GM18519 (cell line): ENCODE measurements at regions not wholly inside any gene's neighbourhood (a gene's known extent, or its start where the extent isn't known, plus 50 kb on each side); places are given as distances from the start of the nearest gene placed in this dataset.
"Not testable (repeated sequence)": the region's sequence is repeated elsewhere in the genome, so short reads cannot be mapped to it uniquely, and the experiment has no call there.

Experiments used
- ATAC-seq: cut with Tn5 transposase; IDR thresholded peaks from one replicate; pipeline ENCODE4 v1.9.1; 2021; ENCODE audit warnings: mild to moderate bottlenecking, moderate library complexity; ENCODE audit not compliant: unreplicated experiment, low FRiP score

DNA sequence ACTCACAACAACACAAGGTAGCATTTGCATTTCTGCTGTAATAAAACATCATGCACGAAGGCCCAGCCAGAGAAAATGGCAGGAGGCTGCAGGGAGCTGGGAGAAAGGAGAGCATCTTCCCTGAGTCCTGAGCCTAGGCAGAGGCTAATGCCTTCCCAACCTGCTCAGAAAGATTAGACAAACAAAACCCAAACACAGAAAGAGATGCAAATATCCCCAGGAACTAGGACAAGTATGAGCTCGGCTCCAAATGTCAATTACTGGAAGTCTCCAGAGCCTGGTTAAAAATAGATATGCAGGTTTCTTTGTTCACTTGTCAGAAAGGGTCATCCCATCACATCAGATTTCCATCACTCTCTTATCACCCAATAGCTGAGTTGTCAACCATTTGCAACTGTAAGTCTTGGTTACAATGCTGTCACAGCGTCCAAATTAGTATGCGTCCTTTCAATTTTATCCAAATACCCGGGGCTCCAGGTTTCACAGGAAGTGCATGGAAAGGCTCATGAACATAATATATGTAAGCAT is 316.5 kb upstream of the CELF2 start:
- no peak for ATAC-seq

DNA sequence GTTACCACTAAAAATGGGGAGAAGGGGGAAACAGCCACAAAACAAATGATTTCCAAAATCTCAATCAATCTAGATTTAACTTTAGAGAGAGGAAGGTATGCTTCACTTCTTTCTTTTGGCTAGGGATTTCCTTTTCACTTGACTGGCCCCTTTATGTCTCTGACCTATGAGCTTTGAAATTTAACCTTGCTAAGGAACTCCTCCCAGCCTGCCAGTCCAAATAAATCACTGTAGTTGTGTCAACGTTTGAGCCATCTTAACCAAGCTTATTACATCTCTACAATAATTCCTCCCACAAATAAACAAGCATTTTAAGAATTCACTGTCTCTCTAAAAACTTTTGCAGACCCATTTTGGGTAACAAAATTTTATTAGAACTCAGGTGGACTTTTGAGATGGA is 315.5 kb upstream of the CELF2 start:
- ATAC-seq = no peak

GRCh38 chr10:10703382-10703781 is 314.3 kb upstream of the CELF2 start:
- ATAC-seq = no peak

DNA sequence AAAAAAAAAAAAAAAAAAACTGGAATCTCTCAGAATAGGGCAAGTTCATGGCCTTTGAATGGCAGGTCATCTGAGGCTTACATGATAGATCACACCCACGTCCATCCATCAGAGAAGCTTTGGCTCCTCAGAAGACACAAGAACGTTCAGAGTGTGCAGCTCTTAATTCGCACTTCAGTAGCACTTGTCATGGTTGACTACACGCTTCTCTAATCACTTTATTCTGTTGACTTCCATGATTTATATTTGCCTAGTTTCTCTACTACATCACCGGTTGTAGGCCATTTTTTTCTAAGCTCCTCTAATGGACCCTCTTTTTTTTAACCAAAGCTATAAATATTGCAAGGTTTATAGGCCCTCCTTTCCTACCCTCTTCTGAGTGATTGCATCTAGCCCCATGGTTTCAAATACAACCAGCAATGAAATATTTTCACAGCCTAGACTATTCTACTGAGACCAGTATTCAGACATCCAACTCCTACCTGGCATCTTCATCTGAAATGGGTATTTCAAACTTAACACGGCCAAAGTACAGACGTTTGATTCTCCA is 305.4 kb upstream of the CELF2 start:
- ATAC-seq = no peak

DNA sequence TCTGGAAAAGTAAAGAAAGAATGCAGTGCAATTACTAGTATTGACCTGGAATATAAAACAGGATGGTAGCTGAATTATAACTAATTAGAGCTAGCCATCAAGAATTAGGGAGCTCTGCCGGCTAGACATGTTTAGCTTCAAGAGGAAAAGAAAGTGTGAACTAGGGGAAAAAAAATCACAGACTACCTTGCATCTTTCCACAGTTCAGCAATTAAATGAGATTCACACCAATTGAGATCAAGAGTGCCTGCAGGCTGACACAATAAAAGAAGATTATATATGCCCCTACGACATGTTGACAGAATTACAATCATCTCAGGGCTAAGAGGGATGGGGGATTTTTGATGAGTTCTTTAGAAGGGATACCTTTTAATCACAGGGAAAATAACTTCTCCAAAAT is 303.3 kb upstream of the CELF2 start:
- no peak for ATAC-seq

- ATAC-seq = no peak
Observed at GRCh38 chr10:10716972-10717371, 300.7 kb upstream of the CELF2 start.

DNA sequence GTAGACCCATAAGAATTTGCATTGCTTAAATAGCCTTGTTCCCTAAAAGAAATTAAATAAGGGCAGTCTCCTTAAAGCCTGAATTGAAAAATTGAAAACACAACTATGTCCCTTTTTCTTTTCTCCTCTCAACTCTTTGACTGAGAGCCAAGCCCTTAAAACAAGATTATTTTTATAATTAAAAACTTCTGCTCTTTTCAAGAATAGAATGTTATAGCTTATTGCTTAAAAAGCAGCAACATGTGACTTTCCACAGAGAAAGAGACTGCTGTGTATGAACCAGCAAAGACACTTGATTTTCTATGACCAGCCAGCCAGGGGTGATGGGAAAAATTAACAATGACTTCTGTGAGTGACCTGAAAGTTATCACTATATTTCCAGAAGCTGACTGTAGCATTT is 295.2 kb upstream of the CELF2 start:
- no peak for ATAC-seq

- no peak for ATAC-seq
Observed at GRCh38 chr10:10725196-10725595, 292.5 kb upstream of the CELF2 start.

DNA sequence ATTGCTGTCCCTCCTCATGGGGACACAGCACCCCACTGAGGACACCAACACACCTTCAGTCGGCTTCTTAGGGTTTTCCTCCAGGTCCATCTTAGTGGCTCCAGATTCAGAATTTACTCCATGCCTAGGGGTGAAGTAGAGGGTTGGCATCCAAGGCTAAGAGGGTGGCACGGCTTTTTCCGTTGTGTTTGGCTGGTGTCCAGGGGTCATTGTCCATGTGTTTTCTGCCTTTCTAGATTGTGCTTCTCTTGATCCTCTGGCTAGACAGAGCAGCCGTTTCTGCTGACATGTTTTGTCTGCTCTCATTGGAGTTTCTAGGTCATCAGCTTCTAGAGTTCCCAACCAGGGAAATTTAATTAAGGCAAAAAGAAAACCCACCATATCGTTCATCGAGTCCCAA is 291.6 kb upstream of the CELF2 start:
- ATAC-seq = no peak

GRCh38 chr10:10727411-10727810 is 290.3 kb upstream of the CELF2 start:
- ATAC-seq = not testable (repeated sequence)

DNA sequence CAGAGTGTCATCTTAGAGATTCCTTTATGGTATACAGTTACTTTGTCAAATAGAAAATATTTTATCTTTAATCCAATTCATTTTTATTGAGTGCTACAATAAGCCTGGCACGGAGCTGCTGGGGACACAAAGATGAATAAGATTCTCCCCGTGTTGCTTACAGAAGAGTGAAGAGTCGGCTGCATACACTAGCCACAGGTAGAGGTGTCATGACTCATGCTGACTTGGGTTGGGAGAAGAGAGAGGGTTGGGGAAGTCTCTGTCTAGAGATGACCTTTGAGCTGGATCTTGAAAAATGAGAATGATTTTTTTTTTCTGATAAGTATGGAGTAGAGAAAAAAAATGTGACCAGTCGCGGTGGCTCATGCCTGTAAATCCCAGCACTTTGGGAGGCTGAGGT is 289.9 kb upstream of the CELF2 start:
- no peak for ATAC-seq

GRCh38 chr10:10730471-10731043 is 287.1 kb upstream of the CELF2 start:
- no peak for ATAC-seq

- no peak for ATAC-seq
Observed at GRCh38 chr10:10731366-10731765, 286.3 kb upstream of the CELF2 start.

GRCh38 chr10:10734356-10735064 is 283.2 kb upstream of the CELF2 start:
- ATAC-seq = no peak

GRCh38 chr10:10745291-10745690 is 272.4 kb upstream of the CELF2 start:
- ATAC-seq = no peak

DNA sequence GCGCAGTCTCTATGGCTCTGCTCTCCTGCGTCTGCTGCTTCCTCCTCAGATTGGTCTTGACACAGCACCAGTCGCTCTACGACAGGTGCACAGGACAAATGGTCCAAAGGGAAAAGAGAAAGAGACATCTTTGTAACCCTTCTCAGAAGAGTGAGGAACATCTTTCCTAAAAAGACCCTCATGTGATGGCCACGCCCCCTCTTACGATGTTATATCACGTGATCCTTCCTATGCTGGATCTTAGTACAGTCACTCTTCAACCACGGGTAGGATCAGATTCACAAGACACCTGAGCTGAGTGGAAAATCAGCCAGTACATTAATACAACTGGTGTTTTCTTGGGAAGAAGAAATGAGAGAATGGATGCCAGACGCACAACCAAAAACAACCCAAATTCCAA is 262.2 kb upstream of the CELF2 start:
- ATAC-seq = no peak

GRCh38 chr10:10758306-10758705 is 259.4 kb upstream of the CELF2 start:
- ATAC-seq = no peak

DNA sequence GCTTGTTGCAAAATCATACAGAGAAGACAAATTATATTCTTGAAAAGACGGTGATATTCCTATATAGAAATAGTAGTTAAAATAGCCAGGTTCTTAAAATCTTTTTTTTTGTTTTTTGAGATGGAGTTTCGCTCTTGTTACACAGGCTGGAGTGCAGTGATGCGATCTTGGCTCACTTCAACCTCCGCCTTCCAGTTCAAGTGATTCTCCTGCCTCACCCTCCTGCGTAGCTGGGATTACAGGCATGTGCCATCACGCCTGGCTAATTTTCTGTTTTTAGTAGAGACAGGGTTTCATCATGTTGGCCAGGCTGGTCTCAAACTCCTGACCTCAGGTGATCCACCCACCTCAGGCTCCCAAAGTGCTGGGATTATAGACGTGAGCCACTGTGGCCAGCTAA is 257.9 kb upstream of the CELF2 start:
- ATAC-seq = not testable (repeated sequence)

GRCh38 chr10:10765017-10765416 is 252.7 kb upstream of the CELF2 start:
- no peak for ATAC-seq

DNA sequence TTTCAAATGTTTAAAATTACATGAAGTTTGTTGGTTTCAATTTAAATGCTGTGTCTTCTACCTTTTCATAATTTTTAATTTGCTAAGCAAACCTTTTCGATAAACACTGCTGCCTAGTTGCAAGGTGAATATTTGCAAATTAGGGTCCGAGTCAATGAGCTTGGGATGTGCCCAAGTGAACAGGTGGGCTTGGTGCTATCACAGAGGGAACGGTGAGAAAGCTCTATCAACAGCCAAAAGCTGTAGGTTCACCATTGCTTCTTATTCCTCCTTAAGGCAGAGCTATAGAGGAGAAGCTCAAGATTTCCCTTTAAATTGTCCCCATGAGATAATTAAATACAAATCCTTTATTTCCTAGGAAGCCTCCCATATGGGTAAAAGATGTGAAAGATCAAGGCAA is 245.3 kb upstream of the CELF2 start:
- ATAC-seq = no peak

DNA sequence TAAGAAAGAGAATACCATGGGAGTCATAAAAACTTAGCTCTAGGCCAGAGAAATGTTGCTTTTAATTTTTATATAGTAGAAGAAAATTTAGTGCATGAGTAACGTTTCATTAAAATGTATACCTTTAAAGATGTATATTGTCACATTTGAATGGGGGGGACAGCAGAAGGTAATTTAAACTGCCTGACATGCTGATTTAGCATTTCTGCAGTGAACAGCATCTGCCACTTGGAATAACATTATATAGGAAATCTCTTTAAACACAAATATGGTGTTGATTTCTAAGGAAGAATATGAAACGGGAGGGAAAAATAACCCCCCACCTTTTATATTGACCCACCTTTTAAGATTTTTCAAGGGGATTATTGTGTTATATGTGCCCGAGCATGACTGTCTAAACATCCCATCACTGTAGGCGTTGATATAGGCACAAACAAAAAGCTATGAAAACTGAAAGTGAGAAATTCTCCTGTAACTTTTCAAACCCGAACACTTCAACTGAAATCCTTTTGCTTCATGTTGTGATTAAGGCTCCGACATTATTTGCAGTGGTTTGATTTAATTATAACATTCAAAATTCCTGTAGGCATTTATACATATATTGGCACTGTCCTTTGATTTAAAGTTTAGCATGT is 244.7 kb upstream of the CELF2 start:
- ATAC-seq = no peak

DNA sequence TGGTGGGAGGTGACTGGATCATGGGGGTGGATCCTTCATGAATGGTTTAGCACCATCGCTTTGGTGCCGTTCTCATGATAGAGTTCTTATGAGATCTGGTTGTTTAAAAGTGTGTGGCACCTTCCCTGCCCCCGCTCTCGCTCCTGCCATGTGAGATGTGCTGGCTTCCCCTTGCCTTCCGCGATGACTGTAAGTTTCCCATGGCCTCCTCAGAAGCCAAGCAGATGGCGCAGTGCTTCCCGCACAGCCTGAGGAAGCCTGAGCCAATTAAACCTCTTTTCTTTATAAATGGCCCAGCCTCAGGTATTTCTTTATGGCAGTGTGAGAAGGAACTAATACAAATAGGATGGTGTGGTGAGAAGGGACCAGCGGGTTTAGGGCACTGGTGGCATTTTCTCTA is 243.3 kb upstream of the CELF2 start:
- no peak for ATAC-seq
